HCT116 (cell line): ENCODE measurements at regions not wholly inside any gene's neighbourhood (a gene's known extent, or its start where the extent isn't known, plus 50 kb on each side); places are given as distances from the start of the nearest gene placed in this dataset.

ENCODE experiments used
- ATAC-seq: fragments of 200-7000 bp; cut with Tn5 transposase; 2 replicates; pipeline ENCODE4 v1.9.1; 2020; ENCODE audit warnings: mild to moderate bottlenecking, moderate library complexity
- BruUV-seq: library from RNA; stranded (reverse); fragments of 400-500 nt; replicated peaks from 2 replicates; lab custom pipeline; 2021; lab: Mats Ljungman, UMichigan
- CTCF ChIA-PET: fragments of 300-600 bp; sonication (Branson Sonifier 250); formaldehyde crosslinking; loops from one replicate; lab custom pipeline; 2021; ENCODE audit warnings: antibody characterized with exemption; lab: Charles Lee
- POLR2A ChIA-PET: fragments of 300-600, 350-600 bp; sonication (Branson Sonifier 250); formaldehyde crosslinking; loops from one replicate; lab custom pipeline; 2021; ENCODE audit warnings: antibody characterized with exemption; lab: Charles Lee
- RAD21 ChIA-PET, 2 experiments: fragments of 300-600 bp; sonication (Branson Sonifier 250); formaldehyde crosslinking; loops; one replicate each; lab custom pipeline; 2023; ENCODE audit warnings: low total read pairs in 2 of 2; ENCODE audit not compliant: uncharacterized antibody in 2 of 2, unreplicated experiment in 2 of 2, low non-redundant PET in 1 of 2; lab: Charles Lee
- DNase-seq: peaks from one replicate; pipeline ENCODE4 v3.0.0-alpha.2; 2010; ENCODE audit warnings: low read depth, low spot score
- H2AFZ ChIP-seq: fragments of 200-600 bp; shearing (Covaris generic), sonication (generic); 2 replicates; pipeline ENCODE4 v1.6.1; 2017; ENCODE audit warnings: low read depth, mixed run types, mixed read lengths, antibody characterized with exemption, low read length; ENCODE audit not compliant: poor library complexity, severe bottlenecking
- H3K27ac ChIP-seq: 2 replicates; pipeline ENCODE4 v1.5.1; 2012; ENCODE audit warnings: low read depth, low read length
- H3K27me3 ChIP-seq: fragments of 200-600 bp; sonication (generic); 2 replicates; pipeline ENCODE4 v1.6.1; 2016; ENCODE audit warnings: mixed run types, low read length, mixed read lengths; ENCODE audit not compliant: insufficient read depth
- H3K36me3 ChIP-seq, 2 experiments: fragments of 200-500 bp in 1 of 2; fragments of 200-600 bp in 1 of 2; sonication (Bioruptor generic) in 1 of 2; sonication (generic) in 1 of 2; 2 replicates each; pipeline versions ENCODE4 v1.5.1 to v1.6.1; 2014 to 2016; ENCODE audit warnings: low read length in 2 of 2, inconsistent platforms in 1 of 2, mixed read lengths in 1 of 2, mixed run types in 1 of 2; ENCODE audit not compliant: insufficient read depth in 2 of 2, control insufficient read depth in 1 of 2
- H3K4me1 ChIP-seq, 2 experiments: fragments of 200-600 bp in 1 of 2; sonication (generic) in 1 of 2; 2 replicates each; pipeline versions ENCODE4 v1.5.1 to v1.6.1; 2012 to 2017; ENCODE audit warnings: low read length in 2 of 2, inconsistent platforms in 1 of 2, mild to moderate bottlenecking in 1 of 2, mixed read lengths in 1 of 2, mixed run types in 1 of 2, moderate library complexity in 1 of 2; ENCODE audit not compliant: insufficient read depth in 2 of 2, control insufficient read depth in 1 of 2
- H3K4me2 ChIP-seq: fragments of 200-600 bp; sonication (generic); 2 replicates; pipeline ENCODE4 v1.6.1; 2017; ENCODE audit warnings: mixed run types, low read length, mixed read lengths
- H3K4me3 ChIP-seq, 2 experiments: fragments of 200-600 bp in 1 of 2; sonication (generic) in 1 of 2; replicated peaks in 1 of 2; 2 replicates each; pipeline ENCODE4 v1.5.1; 2011 to 2016; ENCODE audit warnings: low read length in 2 of 2, control low read depth in 1 of 2, low read depth in 1 of 2, mild to moderate bottlenecking in 1 of 2, mixed read lengths in 1 of 2, mixed run types in 1 of 2
- H3K79me2 ChIP-seq: fragments of 200-600 bp; sonication (generic); 2 replicates; pipeline ENCODE4 v1.6.1; 2017; ENCODE audit warnings: mild to moderate bottlenecking, mixed run types, low read length, moderate library complexity, mixed read lengths; ENCODE audit not compliant: insufficient read depth
- H3K9ac ChIP-seq: fragments of 200-600 bp; sonication (generic); 2 replicates; pipeline ENCODE4 v1.6.1; 2016; ENCODE audit warnings: low read length, mixed read lengths
- H3K9me2 ChIP-seq: fragments of 200-600 bp; sonication (generic), shearing (Covaris generic); 2 replicates; pipeline ENCODE4 v1.6.1; 2017; ENCODE audit warnings: mixed run types, mild to moderate bottlenecking, moderate library complexity; ENCODE audit not compliant: insufficient read depth
- H3K9me3 ChIP-seq, 2 experiments: fragments of 200-500 bp in 1 of 2; fragments of 200-600 bp in 1 of 2; sonication (Bioruptor generic) in 1 of 2; sonication (generic) in 1 of 2; 2 replicates each; pipeline ENCODE4 v1.6.1; 2014 to 2017; ENCODE audit warnings: low read length in 2 of 2, mixed read lengths in 2 of 2, inconsistent platforms in 1 of 2, low read depth in 1 of 2, mild to moderate bottlenecking in 1 of 2, mixed run types in 1 of 2, moderate library complexity in 1 of 2; ENCODE audit not compliant: control insufficient read depth in 1 of 2, insufficient read depth in 1 of 2
- H4K20me1 ChIP-seq: fragments of 200-600 bp; sonication (generic), shearing (Covaris generic); 2 replicates; pipeline ENCODE4 v1.6.1; 2017; ENCODE audit warnings: mixed run types, mild to moderate bottlenecking, moderate library complexity; ENCODE audit not compliant: insufficient read depth
- ATF3 ChIP-seq: IDR thresholded peaks from 2 replicates; pipeline ENCODE4 v1.6.1; 2012
- CEBPB ChIP-seq: IDR thresholded peaks from 2 replicates; pipeline ENCODE4 v1.6.1; 2012; ENCODE audit warnings: low read depth
- EZH2 ChIP-seq: fragments of 200-600 bp; sonication (generic); IDR thresholded peaks from 2 replicates; pipeline ENCODE4 v1.6.1; 2017; ENCODE audit warnings: antibody characterized with exemption, mixed run types
- EZH2phosphoT487 ChIP-seq: fragments of 200-600 bp; IDR thresholded peaks from 2 replicates; pipeline ENCODE4 v1.6.1; 2018; ENCODE audit warnings: antibody characterized with exemption, borderline replicate concordance
- JUND ChIP-seq: IDR thresholded peaks from 2 replicates; pipeline ENCODE4 v1.6.1; 2012
- MAX ChIP-seq: IDR thresholded peaks from 2 replicates; pipeline ENCODE4 v1.6.1; 2012
- POLR2AphosphoS5 ChIP-seq: IDR thresholded peaks from 2 replicates; pipeline ENCODE4 v1.6.1; 2011; ENCODE audit warnings: mild to moderate bottlenecking, low read depth, low read length, moderate library complexity
- REST ChIP-seq: IDR thresholded peaks from 2 replicates; pipeline ENCODE4 v1.6.1; 2012; ENCODE audit warnings: low read depth
- SRF ChIP-seq: IDR thresholded peaks from 2 replicates; pipeline ENCODE4 v1.6.1; 2012; ENCODE audit warnings: low read depth
- ZNF274 ChIP-seq: fragments of 200-500 bp; sonication (Bioruptor generic); IDR thresholded peaks from 2 replicates; pipeline ENCODE4 v1.6.1; 2014; ENCODE audit warnings: mild to moderate bottlenecking, low read depth, low read length, inconsistent platforms
- intact Hi-C: fragments of 100-400 bp; cut with micrococcal nuclease; formaldehyde crosslinking; loops from 2 replicates; pipeline ENCODE4 v1.10.0; 2022
- TF ChIP-seq, protein P1 (sequence below): IDR thresholded peaks from 2 replicates; pipeline ENCODE4 v1.6.1; 2011; ENCODE audit warnings: mild to moderate bottlenecking, low read length, moderate library complexity; ENCODE audit not compliant: insufficient replicate concordance; ENCODE audit errors: extremely low read depth

- intact Hi-C loops = no loop called here
- Histone ChIP-seq H3K27me3 (no peaks in the 10 kb centered on the region), H3K79me2 (no peaks in the 10 kb centered on the region), H3K4me3 (no peak overlapping the region), H3K27ac (no peak overlapping the region), H4K20me1 (no peaks in the 10 kb centered on the region), H3K4me2 (no peak overlapping the region), H3K36me3 (no peaks in the 10 kb centered on the region), H3K9me3 (no peaks in the 10 kb centered on the region), H3K4me1 (no peaks in the 10 kb centered on the region), H2AFZ (no peak overlapping the region), H3K9ac (no peak overlapping the region), H3K9me2 (no peaks in the 10 kb centered on the region)
- no peak for TF ChIP-seq SRF
- TF ChIP-seq, protein P1, sequence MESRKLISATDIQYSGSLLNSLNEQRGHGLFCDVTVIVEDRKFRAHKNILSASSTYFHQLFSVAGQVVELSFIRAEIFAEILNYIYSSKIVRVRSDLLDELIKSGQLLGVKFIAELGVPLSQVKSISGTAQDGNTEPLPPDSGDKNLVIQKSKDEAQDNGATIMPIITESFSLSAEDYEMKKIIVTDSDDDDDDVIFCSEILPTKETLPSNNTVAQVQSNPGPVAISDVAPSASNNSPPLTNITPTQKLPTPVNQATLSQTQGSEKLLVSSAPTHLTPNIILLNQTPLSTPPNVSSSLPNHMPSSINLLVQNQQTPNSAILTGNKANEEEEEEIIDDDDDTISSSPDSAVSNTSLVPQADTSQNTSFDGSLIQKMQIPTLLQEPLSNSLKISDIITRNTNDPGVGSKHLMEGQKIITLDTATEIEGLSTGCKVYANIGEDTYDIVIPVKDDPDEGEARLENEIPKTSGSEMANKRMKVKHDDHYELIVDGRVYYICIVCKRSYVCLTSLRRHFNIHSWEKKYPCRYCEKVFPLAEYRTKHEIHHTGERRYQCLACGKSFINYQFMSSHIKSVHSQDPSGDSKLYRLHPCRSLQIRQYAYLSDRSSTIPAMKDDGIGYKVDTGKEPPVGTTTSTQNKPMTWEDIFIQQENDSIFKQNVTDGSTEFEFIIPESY = no peak
- TF ChIP-seq EZH2phosphoT487 = no peak
- TF ChIP-seq CEBPB = no peak
- no peak for TF ChIP-seq MAX
- no peak for TF ChIP-seq REST
- TF ChIP-seq ATF3 = no peak
- no peak for TF ChIP-seq ZNF274
- TF ChIP-seq EZH2 = no peak
- no peak for TF ChIP-seq POLR2AphosphoS5
- no peak for TF ChIP-seq JUND
- no peak for DNase-seq
- CTCF ChIA-PET = interaction anchor here (2.7 kb wide), 1 partner anchor 13 kb away, joined by 18 read pairs; no protein-coding TSS in a partner anchor
- RAD21 ChIA-PET = no interaction called here
- BruUV-seq = no TSS peak
- POLR2A ChIA-PET = no interaction called here
- no peak for ATAC-seq
Measured at GRCh38 chr11:64436000-64436399, 77.0 kb downstream of the RPS6KA4 start.
